Liver (tissue), 8 donors: ENCODE measurements at regions not wholly inside any gene's neighbourhood (a gene's known extent, or its start where the extent isn't known, plus 50 kb on each side); places are given as distances from the start of the nearest gene placed in this dataset.

Experiments used
- DNase-seq: peaks from one replicate; pipeline ENCODE4 v3.0.0-alpha.2; 2017; ENCODE audit warnings: low spot score
- H3K27ac ChIP-seq, 2 donors: one replicate each; pipeline ENCODE4 v1.7.0; 2013; ENCODE audit warnings: inconsistent platforms in 2 of 2, low read length in 2 of 2, control low read depth in 1 of 2, low read depth in 1 of 2, mild to moderate bottlenecking in 1 of 2
- H3K27me3 ChIP-seq, 4 donors: one replicate each; pipeline versions ENCODE4 v1.6.1 to v1.7.0; 2013; ENCODE audit warnings: low read length in 3 of 4, inconsistent platforms in 1 of 4, mild to moderate bottlenecking in 1 of 4, moderate library complexity in 1 of 4; ENCODE audit not compliant: control insufficient read depth in 4 of 4, insufficient read depth in 4 of 4
- H3K36me3 ChIP-seq, 4 donors: one replicate each; pipeline versions ENCODE4 v1.6.1 to v1.7.0; 2013; ENCODE audit warnings: low read length in 3 of 4, mild to moderate bottlenecking in 3 of 4, low read depth in 1 of 4, moderate library complexity in 1 of 4; ENCODE audit not compliant: control insufficient read depth in 4 of 4, insufficient read depth in 3 of 4
- H3K4me1 ChIP-seq, 4 donors: one replicate each; pipeline versions ENCODE4 v1.6.1 to v1.7.0; 2013; ENCODE audit warnings: low read length in 3 of 4, mild to moderate bottlenecking in 3 of 4, moderate library complexity in 1 of 4; ENCODE audit not compliant: control insufficient read depth in 4 of 4, insufficient read depth in 4 of 4
- H3K4me3 ChIP-seq, 3 donors: one replicate each; pipeline versions ENCODE4 v1.6.1 to v1.7.0; 2013; ENCODE audit warnings: low read length in 3 of 3, control low read depth in 1 of 3, low read depth in 1 of 3, mild to moderate bottlenecking in 1 of 3
- H3K9ac ChIP-seq, 2 donors: one replicate each; pipeline ENCODE4 v1.7.0; 2013; ENCODE audit warnings: low read length in 2 of 2, mild to moderate bottlenecking in 2 of 2, moderate library complexity in 2 of 2, control low read depth in 1 of 2, low read depth in 1 of 2
- H3K9me3 ChIP-seq, 4 donors: one replicate each; pipeline versions ENCODE4 v1.6.1 to v1.7.0; 2013; ENCODE audit warnings: low read length in 3 of 4; ENCODE audit not compliant: control insufficient read depth in 4 of 4
- ATF3 ChIP-seq: IDR thresholded peaks from 2 replicates; pipeline ENCODE4 v1.6.1; 2016; ENCODE audit warnings: antibody characterized with exemption
- CTCF ChIP-seq: fragments of 150-350 bp; IDR thresholded peaks from 2 replicates; pipeline ENCODE4 v1.5.1; 2017; ENCODE audit warnings: improper control_type of control experiment, low read depth, low read length; ENCODE audit not compliant: missing input control
- EGR1 ChIP-seq, 2 donors: IDR thresholded peaks; 2 replicates each; pipeline ENCODE4 v1.6.1; 2016 to 2018; ENCODE audit warnings: antibody characterized with exemption in 2 of 2, low read depth in 2 of 2
- FOXA1 ChIP-seq: IDR thresholded peaks from 2 replicates; pipeline ENCODE4 v1.6.1; 2016; ENCODE audit warnings: antibody characterized with exemption
- FOXA2 ChIP-seq: IDR thresholded peaks from 2 replicates; pipeline ENCODE4 v1.6.1; 2016; ENCODE audit warnings: antibody characterized with exemption
- GABPA ChIP-seq, 2 donors: IDR thresholded peaks in 1 of 2; conservative IDR thresholded peaks in 1 of 2; 2 replicates each; pipeline ENCODE4 v1.6.1; 2016; ENCODE audit warnings: antibody characterized with exemption in 2 of 2, mild to moderate bottlenecking in 1 of 2, moderate library complexity in 1 of 2
- HNF4A ChIP-seq, 2 donors: conservative IDR thresholded peaks; 2 replicates each; pipeline ENCODE4 v1.6.1; 2016; ENCODE audit warnings: antibody characterized with exemption in 2 of 2, mild to moderate bottlenecking in 2 of 2
- HNF4G ChIP-seq: IDR thresholded peaks from 2 replicates; pipeline ENCODE4 v1.6.1; 2016; ENCODE audit warnings: antibody characterized with exemption
- JUND ChIP-seq, 2 donors: IDR thresholded peaks; 2 replicates each; pipeline ENCODE4 v1.6.1; 2016; ENCODE audit warnings: antibody characterized with exemption in 2 of 2
- MAX ChIP-seq: IDR thresholded peaks from 2 replicates; pipeline ENCODE4 v1.6.1; 2016; ENCODE audit warnings: antibody characterized with exemption
- NR2F2 ChIP-seq: IDR thresholded peaks from 2 replicates; pipeline ENCODE4 v1.6.1; 2016; ENCODE audit warnings: antibody characterized with exemption
- RAD21 ChIP-seq, 2 donors: IDR thresholded peaks; 2 replicates each; pipeline ENCODE4 v1.6.1; 2016; ENCODE audit warnings: antibody characterized with exemption in 2 of 2, mild to moderate bottlenecking in 2 of 2
- REST ChIP-seq: IDR thresholded peaks from 2 replicates; pipeline ENCODE4 v1.6.1; 2016; ENCODE audit warnings: antibody characterized with exemption, mild to moderate bottlenecking
- SP1 ChIP-seq: IDR thresholded peaks from 2 replicates; pipeline ENCODE4 v1.6.1; 2018; ENCODE audit warnings: antibody characterized with exemption, mild to moderate bottlenecking
- TAF1 ChIP-seq: conservative IDR thresholded peaks from 2 replicates; pipeline ENCODE4 v1.6.1; 2016; ENCODE audit warnings: antibody characterized with exemption, mild to moderate bottlenecking
- ZBTB33 ChIP-seq: IDR thresholded peaks from 2 replicates; pipeline ENCODE4 v1.6.1; 2016; ENCODE audit warnings: antibody characterized with exemption
- WGBS: extraction: QIAGEN DNeasy Blood & Tissue Kit; methylation state at CpG from one replicate; pipeline ENCODE4 v1.1.7; 2013; 5-methylcytosine and 5-hydroxymethylcytosine counted together
- donor health status: healthy.
- donor health status: healthy.
- donor health status: healthy.
- donor health status: healthy.
- donor health status: healthy.

GRCh38 chr2:103792042-103792441 lies 1030.2 kb downstream of the TMEM182 start:
- H3K36me3 ChIP-seq: no peaks in the 10 kb centered on the region
- H3K4me1 ChIP-seq: peaks cover 5 to 26% (median 25%) of the 10 kb centered on the region in 4 donors
- no peaks in the 10 kb centered on the region for H3K27me3 ChIP-seq
- no peak for DNase-seq
- TF ChIP-seq RAD21 (IDR thresholded peaks at IDR 0.05) (no peak), FOXA1 (no peak), TAF1 (no peak), HNF4A (conservative IDR thresholded peaks at IDR 0.05) (no peak), JUND (IDR thresholded peaks at IDR 0.05) (no peak), FOXA2 (no peak), NR2F2 (no peak), ATF3 (no peak)
- no peak overlapping the region for H3K4me3 ChIP-seq
- no peaks in the 10 kb centered on the region for H3K9me3 ChIP-seq
- no peak overlapping the region for H3K27ac ChIP-seq
- no peak overlapping the region for H3K9ac ChIP-seq
- 69% methylated on average over 5 of the region's 5 CpGs for WGBS

GRCh38 chr2:103798291-103798690 lies 1036.5 kb downstream of the TMEM182 start:
- 86% methylated on average over 1 of the region's 1 CpG for WGBS
- Histone ChIP-seq H3K9me3 (no peaks in the 10 kb centered on the region), H3K27ac (no peak overlapping the region)

More at GRCh38 chr2:103798291-103798690, 1036.5 kb downstream of the TMEM182 start:
- DNase-seq: no peak
- H3K4me3 ChIP-seq: no peak overlapping the region
- H3K9ac ChIP-seq: no peak overlapping the region
- H3K4me1 ChIP-seq: no peaks in the 10 kb centered on the region
- TF ChIP-seq JUND (IDR thresholded peaks at IDR 0.05) (no peak), HNF4A (conservative IDR thresholded peaks at IDR 0.05) (no peak), RAD21 (IDR thresholded peaks at IDR 0.05) (no peak), REST (no peak), SP1 (no peak), ATF3 (no peak), MAX (no peak), FOXA2 (no peak), CTCF (no peak), ZBTB33 (no peak), EGR1 (IDR thresholded peaks at IDR 0.05; ENCODE audit: low read depth in 2 of 2) (no peak), TAF1 (no peak), GABPA (IDR thresholded peaks at IDR 0.05 in 1 of 2, conservative IDR thresholded peaks at IDR 0.05 in 1 of 2) (no peak), HNF4G (no peak), FOXA1 (no peak)
- H3K36me3 ChIP-seq: no peaks in the 10 kb centered on the region
- H3K27me3 ChIP-seq: no peaks in the 10 kb centered on the region
